Kidney epithelial cell (primary cell): ENCODE measurements at regions not wholly inside any gene's neighbourhood (a gene's known extent, or its start where the extent isn't known, plus 50 kb on each side); places are given as distances from the start of the nearest gene placed in this dataset.
"Not testable (repeated sequence)": the region's sequence is repeated elsewhere in the genome, so short reads cannot be mapped to it uniquely, and the experiment has no call there.

Source experiments
- DNase-seq: peaks from one replicate; pipeline ENCODE4 v3.0.0-alpha.2; 2010; ENCODE audit warnings: low read depth
- H3K27me3 ChIP-seq: 2 replicates; pipeline ENCODE4 v1.6.0; 2011; ENCODE audit warnings: low read length; ENCODE audit not compliant: control insufficient read depth, insufficient read depth
- H3K36me3 ChIP-seq: 2 replicates; pipeline ENCODE4 v1.5.1; 2011; ENCODE audit warnings: low read length; ENCODE audit not compliant: control insufficient read depth, insufficient read depth
- H3K4me3 ChIP-seq: 2 replicates; pipeline ENCODE4 v1.5.1; 2011; ENCODE audit warnings: low read depth, mild to moderate bottlenecking, control low read depth, low read length
- TF ChIP-seq, protein P1 (sequence below): IDR thresholded peaks from 2 replicates; pipeline ENCODE4 v1.5.1; 2011; ENCODE audit warnings: mild to moderate bottlenecking, moderate library complexity, low read length, control low read depth, inconsistent platforms; ENCODE audit not compliant: insufficient read depth, poor library complexity, severe bottlenecking

DNA sequence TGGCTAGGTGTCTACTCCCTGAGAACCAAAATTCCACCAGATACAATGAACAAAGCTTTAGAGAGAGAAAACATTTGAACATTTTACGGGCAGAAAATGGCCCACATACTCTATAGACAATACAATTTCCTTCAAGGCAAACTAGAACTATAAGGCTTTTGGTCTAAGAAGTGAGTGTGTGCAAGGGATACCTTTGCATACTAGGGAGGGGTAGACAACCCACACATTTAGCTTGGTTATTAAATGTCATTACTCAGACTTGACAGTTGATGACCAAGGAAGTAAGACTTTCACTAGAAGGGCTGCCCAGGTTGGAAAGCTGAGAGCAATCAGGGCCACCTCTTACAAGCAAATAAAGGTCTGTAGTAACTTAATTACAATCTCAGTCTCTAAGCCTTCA lies 64.0 kb upstream of the PLEKHM1 start:
- H3K4me3 ChIP-seq, DNase-seq, H3K27me3 ChIP-seq, H3K36me3 ChIP-seq: not testable (repeated sequence)

DNA sequence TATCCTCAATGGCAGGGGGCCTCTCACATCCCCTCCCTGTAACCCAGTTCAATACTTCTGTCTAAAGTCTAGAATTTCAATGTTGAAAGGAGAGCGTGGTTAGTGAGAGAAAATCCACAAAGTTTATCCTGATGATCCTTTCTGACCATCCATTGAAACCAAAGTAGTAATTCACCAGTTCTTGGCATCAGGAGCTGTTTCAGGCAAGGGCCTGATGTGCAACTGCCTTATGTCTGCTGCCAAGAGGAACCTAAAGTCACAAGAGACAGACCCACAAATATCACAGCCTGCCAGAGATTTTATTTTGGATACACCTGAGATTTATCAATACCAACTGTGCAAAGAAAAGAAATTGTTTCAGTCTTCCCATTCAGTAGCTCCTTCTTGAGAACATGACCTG lies 68.3 kb upstream of the PLEKHM1 start:
- not testable (repeated sequence) for H3K27me3 ChIP-seq, DNase-seq, H3K36me3 ChIP-seq, H3K4me3 ChIP-seq

DNA sequence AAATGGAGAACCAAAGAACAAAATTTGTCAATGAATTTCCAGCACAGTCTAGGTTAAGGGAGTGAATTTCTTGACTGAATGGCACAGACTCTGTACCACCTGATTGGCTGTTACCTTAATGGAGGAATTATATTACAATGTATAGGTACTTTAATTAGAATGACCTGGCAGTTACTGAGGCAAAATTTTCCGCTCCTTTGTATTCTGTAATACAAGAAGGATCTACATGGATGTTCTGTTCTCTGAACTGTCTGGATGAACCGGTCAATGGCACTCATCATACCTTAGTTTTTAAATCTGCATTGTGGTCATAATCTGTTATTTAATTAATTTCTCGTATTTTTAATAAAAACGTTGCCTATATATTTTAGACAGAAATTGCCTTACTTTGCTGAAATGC lies 72.3 kb upstream of the PLEKHM1 start:
- H3K36me3 ChIP-seq, H3K4me3 ChIP-seq, H3K27me3 ChIP-seq, DNase-seq: not testable (repeated sequence)

DNA sequence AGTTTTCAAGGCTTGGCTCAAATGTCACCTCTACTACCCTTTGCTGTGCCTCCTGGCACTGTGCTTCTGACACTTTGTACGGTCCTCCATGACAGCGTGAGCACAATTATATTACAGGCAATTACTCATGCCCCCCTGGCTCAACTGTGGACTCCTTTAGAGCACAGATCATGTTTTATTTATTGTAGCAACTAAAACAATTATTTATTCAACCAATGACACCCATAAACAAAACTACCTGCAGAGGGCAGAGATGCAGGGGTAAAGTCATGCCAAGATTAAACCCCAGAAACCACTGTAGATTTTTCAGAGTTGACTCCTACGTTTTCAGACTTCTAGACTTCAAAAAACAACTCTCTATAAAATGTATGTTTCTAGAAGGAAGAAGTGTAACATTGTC lies 72.8 kb upstream of the PLEKHM1 start:
- not testable (repeated sequence) for H3K4me3 ChIP-seq, H3K36me3 ChIP-seq, DNase-seq, H3K27me3 ChIP-seq

DNA sequence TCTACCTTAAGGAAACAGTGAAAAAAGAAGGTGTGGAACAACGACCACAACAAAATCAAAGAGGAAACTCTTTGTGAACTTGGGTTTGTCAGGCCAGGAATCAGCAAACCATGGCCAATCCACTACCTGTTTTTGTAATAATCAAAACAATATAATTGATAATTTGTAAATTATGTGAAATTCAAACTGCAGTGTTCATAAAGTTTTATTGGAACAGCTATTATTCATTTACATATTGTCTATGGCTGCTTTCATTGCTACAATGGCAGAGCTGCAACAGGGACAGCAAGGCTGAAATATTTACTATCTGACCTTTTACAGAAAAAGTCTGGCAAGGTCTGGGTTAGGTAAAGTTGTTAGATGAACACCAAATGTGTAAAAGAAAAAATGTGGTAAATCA lies 77.8 kb upstream of the PLEKHM1 start:
- not testable (repeated sequence) for H3K4me3 ChIP-seq, H3K27me3 ChIP-seq, H3K36me3 ChIP-seq, DNase-seq

DNA sequence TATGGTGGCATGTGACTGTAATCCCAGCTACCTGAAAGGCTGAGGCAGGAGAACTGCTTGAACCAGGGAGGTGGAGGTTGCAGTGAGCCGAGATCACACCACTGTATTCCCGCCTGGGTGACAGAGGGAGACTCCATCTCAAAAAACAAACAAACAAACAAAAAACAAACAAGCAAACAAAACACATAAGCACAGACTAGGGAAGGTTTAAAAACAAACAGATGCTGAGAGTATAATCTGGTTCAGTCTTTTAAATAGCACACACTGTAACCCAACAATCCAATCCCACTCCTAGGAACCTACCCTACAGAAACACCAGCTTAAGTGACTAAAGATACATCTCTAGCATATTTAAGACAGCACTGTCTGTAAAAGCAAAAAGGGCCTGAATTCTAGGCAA lies 82.8 kb upstream of the PLEKHM1 start:
- H3K4me3 ChIP-seq, H3K36me3 ChIP-seq, H3K27me3 ChIP-seq, DNase-seq: not testable (repeated sequence)

DNA sequence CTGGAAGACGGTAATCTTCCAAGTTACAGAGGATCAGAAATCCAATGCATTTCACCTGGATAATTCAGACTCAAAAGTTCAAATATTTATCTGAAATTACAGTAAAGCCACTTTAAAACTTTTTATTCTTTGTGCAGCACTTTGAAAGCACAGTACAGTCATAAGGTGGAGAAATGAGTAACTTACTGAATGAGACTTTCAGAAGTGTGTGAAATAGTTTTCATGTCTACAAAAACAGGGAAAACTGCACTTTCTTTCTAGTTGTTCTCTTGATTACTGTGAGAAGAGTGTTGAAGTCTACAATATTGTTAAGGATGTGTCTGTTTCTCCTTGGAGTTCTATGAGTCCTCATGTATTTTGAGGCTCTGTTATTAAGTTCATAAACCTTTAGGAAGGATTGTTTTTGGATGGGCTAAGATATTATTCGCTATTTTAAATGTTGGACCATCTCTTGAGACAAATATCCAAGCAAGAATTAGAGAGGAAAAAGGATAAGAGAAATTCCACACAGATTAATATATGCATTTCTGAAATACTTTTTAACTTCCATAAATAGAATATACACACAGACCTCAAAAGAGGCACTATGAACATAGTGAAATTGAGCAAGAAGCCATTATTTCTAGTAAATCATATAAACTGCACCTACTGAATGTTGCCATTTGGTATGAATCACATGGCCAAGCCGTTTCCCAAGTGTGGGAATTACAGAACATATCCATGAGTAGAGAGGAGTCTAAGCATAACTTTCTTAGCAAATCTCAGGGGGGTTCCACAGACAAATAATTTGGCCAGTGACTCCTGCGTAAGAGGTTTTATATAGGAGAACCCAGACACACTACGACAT lies 83.6 kb upstream of the PLEKHM1 start:
- no peak overlapping the region for H3K4me3 ChIP-seq
- no peaks in the 10 kb centered on the region for H3K36me3 ChIP-seq
- no peak for DNase-seq
- no peaks in the 10 kb centered on the region for H3K27me3 ChIP-seq
- TF ChIP-seq, protein P1, sequence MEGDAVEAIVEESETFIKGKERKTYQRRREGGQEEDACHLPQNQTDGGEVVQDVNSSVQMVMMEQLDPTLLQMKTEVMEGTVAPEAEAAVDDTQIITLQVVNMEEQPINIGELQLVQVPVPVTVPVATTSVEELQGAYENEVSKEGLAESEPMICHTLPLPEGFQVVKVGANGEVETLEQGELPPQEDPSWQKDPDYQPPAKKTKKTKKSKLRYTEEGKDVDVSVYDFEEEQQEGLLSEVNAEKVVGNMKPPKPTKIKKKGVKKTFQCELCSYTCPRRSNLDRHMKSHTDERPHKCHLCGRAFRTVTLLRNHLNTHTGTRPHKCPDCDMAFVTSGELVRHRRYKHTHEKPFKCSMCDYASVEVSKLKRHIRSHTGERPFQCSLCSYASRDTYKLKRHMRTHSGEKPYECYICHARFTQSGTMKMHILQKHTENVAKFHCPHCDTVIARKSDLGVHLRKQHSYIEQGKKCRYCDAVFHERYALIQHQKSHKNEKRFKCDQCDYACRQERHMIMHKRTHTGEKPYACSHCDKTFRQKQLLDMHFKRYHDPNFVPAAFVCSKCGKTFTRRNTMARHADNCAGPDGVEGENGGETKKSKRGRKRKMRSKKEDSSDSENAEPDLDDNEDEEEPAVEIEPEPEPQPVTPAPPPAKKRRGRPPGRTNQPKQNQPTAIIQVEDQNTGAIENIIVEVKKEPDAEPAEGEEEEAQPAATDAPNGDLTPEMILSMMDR: no peak

DNA sequence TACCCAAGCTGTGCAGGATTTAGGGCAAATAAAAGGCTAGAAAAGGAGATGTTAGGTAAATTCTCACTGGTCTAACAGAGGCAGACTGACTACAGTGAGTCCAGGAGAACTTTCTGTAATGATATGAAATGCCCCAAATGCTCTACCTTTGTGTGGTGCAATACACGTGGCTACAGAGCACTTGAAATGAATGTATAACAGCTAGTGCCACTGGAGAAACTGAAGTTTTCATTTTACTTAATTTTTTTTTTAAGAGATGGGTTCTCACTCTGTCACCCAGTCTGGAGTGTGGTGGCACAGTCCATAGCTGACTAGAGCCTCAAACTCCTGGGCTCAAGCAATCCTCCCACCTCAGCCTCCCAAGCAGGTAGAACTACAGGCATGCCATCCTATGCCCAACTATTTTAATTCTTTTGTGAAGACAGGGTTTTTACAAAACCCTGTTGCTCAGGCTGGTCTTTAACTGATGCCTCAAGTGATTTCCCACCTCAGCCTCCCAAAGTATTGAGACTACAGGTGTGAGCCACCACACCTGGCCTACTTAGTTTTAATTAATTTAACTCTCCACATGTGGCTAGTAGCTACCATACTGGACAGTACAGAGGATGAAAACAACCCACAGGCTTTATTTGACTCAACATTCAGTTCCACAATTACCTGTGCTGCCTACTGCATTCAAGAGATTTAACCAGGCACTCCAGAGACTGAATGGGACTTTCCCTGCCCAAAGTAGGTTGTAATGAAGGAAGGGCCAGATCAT lies 84.8 kb upstream of the PLEKHM1 start:
- TF ChIP-seq, protein P1: no peak
- no peak for DNase-seq
- H3K27me3 ChIP-seq: no peaks in the 10 kb centered on the region
- H3K36me3 ChIP-seq: no peaks in the 10 kb centered on the region
- no peak overlapping the region for H3K4me3 ChIP-seq

DNA sequence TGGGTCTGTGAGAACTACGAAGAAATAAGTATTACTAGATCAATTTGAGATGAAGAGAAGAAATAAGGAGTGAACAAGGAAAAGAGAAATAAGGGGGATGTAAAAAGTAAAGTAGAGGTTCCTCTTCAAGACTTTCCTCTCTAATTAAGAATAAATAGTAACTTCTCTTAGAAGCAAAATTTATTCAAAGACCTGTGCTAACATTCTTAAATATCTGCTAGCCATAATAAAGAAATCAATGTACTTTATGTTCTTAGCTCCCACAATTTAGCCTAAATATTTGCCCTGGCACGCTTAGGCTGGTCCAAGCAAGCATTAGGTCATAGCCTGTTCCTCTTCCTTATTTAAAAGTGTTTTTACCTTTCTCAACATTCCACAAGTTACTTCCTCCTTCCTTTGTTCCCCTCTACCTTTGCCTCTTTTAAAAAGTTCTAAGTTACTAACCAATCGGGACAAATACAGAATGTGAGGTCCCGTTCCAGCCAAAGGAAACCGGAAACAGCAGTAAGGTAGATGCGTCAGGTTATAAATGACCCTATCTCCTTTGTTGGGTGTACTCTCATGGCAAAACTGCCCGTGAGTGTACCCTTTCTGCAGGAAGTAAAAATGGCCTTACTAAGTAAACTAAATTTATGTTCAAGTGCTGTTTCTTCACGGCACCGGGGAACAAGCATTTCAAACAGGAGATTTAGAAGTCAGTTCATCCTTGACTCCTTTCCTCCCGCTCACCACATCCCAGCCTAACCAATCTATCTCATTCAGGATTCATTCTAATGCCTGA lies 86.2 kb upstream of the PLEKHM1 start:
- not testable (repeated sequence) for DNase-seq, H3K36me3 ChIP-seq, H3K4me3 ChIP-seq, H3K27me3 ChIP-seq
